Natural killer cell (primary cell): ENCODE measurements at regions not wholly inside any gene's neighbourhood (a gene's known extent, or its start where the extent isn't known, plus 50 kb on each side); places are given as distances from the start of the nearest gene placed in this dataset.

ENCODE experiments used
- ATAC-seq, 3 donors: fragments of 150-1000 bp in 2 of 3; fragments of 200-7000 bp in 1 of 3; cut with Tn5 transposase; 1 replicate in 1 of 3; 2 replicates in 2 of 3; pipeline ENCODE4 v1.10.0; 2021; ENCODE audit warnings: mild to moderate bottlenecking in 2 of 3, moderate library complexity in 2 of 3
- DNase-seq, 2 donors: peaks; one replicate each; pipeline versions ENCODE4 v3.0.0 to v3.0.0-alpha.2; 2013 to 2021; ENCODE audit warnings: mixed read lengths in 1 of 2
- H3K27ac ChIP-seq: one replicate; pipeline ENCODE4 v1.5.1; 2013; ENCODE audit warnings: mild to moderate bottlenecking, low read length
- H3K27me3 ChIP-seq: one replicate; pipeline ENCODE4 v1.6.1; 2013; ENCODE audit warnings: low read length; ENCODE audit not compliant: control insufficient read depth, insufficient read depth
- H3K36me3 ChIP-seq: one replicate; pipeline ENCODE4 v1.6.1; 2013; ENCODE audit warnings: low read length; ENCODE audit not compliant: control insufficient read depth, insufficient read depth
- H3K4me1 ChIP-seq: one replicate; pipeline ENCODE4 v1.6.1; 2013; ENCODE audit warnings: low read length; ENCODE audit not compliant: control insufficient read depth, insufficient read depth
- H3K4me3 ChIP-seq: one replicate; pipeline ENCODE4 v1.5.1; 2013; ENCODE audit warnings: low read length
- H3K9me3 ChIP-seq: one replicate; pipeline ENCODE4 v1.6.1; 2013; ENCODE audit warnings: low read length; ENCODE audit not compliant: control insufficient read depth, insufficient read depth
- H3K27ac Mint-ChIP-seq, 2 donors: one replicate each; pipeline ENCODE4 v1.8.0; 2022; ENCODE audit warnings: mild to moderate bottlenecking in 2 of 2, mixed read lengths in 2 of 2, moderate library complexity in 1 of 2
- H3K27me3 Mint-ChIP-seq, 2 donors: one replicate each; pipeline ENCODE4 v1.8.0; 2022; ENCODE audit warnings: low read depth in 2 of 2, mixed read lengths in 2 of 2
- H3K36me3 Mint-ChIP-seq: one replicate; pipeline ENCODE4 v1.8.0; 2022; ENCODE audit warnings: mixed read lengths
- H3K4me1 Mint-ChIP-seq, 2 donors: one replicate each; pipeline ENCODE4 v1.8.0; 2022; ENCODE audit warnings: mixed read lengths in 2 of 2
- H3K4me3 Mint-ChIP-seq: one replicate; pipeline ENCODE4 v1.8.0; 2022; ENCODE audit warnings: mild to moderate bottlenecking, moderate library complexity, mixed read lengths
- H3K9me3 Mint-ChIP-seq, 2 donors: one replicate each; pipeline ENCODE4 v1.8.0; 2022; ENCODE audit warnings: mixed read lengths in 2 of 2
- WGBS: methylation state at CpG from one replicate; pipeline ENCODE4 v1.1.7; 2013; ENCODE audit warnings: missing lambda C conversion rate; ENCODE audit not compliant: insufficient coverage; 5-methylcytosine and 5-hydroxymethylcytosine counted together
- intact Hi-C: fragments of 100-400 bp; cut with micrococcal nuclease; formaldehyde crosslinking; loops from one replicate; pipeline ENCODE4 v1.14.2; 2022
- TF ChIP-seq, protein P1 (sequence below): fragments of 200-600 bp; IDR thresholded peaks from one replicate; pipeline ENCODE4 v1.8.0; 2022; ENCODE audit warnings: antibody characterized with exemption

DNA sequence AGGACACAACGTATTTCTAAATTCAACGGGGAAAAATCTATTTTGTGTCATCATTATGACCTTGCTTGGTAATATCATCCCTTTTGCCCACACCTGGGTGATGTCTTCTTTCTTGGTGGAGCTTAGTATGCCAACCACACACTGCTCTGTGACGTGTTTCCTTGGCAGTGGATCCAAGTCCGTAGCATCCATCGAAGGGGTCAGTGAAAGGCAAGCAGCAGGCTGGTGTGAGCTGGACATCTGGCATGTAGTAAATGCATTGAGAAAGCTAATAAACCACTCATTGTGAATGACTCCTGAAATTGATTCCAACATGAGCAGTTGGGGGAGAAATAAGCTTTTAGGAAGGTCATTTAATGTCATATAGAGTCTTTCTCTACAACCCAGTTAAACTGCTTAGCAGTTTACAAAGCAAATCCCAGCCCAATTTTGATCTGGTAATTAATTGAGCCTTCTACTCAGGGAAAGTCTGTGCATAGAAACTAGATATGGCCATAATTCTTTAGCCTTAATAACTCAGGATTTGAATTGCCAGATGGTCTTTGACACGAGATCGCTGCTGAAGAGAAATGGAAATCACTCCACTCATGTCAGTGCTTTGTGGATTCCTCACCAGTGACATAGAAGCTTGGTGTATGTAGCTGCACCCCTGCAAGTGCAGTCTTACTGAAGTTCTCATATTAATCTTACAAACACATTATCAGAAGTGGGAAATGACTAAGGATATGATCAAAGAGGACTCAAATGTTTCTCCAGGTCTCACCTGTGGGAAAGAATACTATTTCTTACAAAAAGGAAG is 494.8 kb downstream of the CMPK2 start:
- Histone ChIP-seq H3K4me3 (no peak overlapping the region), H3K4me1 (no peaks in the 10 kb centered on the region), H3K27ac (no peak overlapping the region), H3K27me3 (no peaks in the 10 kb centered on the region), H3K9me3 (no peaks in the 10 kb centered on the region), H3K36me3 (no peaks in the 10 kb centered on the region)
- 91% methylated on average over 7 of the region's 7 CpGs for WGBS
- ATAC-seq = no peak
- H3K9me3 Mint-ChIP-seq = peaks cover 8 to 14% of the 10 kb centered on the region in 2 donors
- TF ChIP-seq, protein P1, sequence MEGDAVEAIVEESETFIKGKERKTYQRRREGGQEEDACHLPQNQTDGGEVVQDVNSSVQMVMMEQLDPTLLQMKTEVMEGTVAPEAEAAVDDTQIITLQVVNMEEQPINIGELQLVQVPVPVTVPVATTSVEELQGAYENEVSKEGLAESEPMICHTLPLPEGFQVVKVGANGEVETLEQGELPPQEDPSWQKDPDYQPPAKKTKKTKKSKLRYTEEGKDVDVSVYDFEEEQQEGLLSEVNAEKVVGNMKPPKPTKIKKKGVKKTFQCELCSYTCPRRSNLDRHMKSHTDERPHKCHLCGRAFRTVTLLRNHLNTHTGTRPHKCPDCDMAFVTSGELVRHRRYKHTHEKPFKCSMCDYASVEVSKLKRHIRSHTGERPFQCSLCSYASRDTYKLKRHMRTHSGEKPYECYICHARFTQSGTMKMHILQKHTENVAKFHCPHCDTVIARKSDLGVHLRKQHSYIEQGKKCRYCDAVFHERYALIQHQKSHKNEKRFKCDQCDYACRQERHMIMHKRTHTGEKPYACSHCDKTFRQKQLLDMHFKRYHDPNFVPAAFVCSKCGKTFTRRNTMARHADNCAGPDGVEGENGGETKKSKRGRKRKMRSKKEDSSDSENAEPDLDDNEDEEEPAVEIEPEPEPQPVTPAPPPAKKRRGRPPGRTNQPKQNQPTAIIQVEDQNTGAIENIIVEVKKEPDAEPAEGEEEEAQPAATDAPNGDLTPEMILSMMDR = no peak
- intact Hi-C loops = no loop called here
- no peak for DNase-seq
- no peaks in the 10 kb centered on the region for H3K36me3 Mint-ChIP-seq
- H3K4me1 Mint-ChIP-seq = no peaks in the 10 kb centered on the region
- no peak overlapping the region for H3K27ac Mint-ChIP-seq
- no peak overlapping the region for H3K4me3 Mint-ChIP-seq
- H3K27me3 Mint-ChIP-seq = no peaks in the 10 kb centered on the region

DNA sequence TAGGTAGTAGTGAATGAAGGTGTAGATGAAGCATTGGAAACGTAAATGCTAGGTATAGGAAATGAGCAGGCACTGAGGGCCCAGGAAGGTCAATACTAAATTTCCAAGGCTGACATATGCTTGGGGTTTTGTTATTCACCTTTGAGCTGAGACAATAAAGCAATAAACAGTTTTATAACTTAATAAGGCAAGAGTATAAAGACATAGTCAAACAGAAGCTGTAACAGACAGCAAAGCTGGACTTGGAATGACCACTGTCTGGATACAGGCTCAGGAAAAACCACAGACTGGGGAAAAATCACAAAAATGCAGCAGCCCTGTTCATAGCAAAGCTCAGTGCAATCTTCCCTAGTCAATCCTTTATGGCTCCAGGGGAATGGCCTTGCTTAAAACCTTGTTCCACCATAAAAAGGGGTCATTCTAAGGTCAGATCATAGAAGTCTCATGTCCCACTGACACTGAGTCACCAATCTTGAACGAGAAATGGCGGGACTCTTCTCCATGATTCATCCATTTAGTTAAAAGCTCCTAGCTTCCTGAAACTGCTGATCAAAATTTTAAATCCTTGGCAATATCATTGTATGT is 493.3 kb downstream of the CMPK2 start:
- no peaks in the 10 kb centered on the region for H3K36me3 Mint-ChIP-seq
- no peaks in the 10 kb centered on the region for H3K4me1 ChIP-seq
- no peaks in the 10 kb centered on the region for H3K27me3 ChIP-seq
- no peak overlapping the region for H3K4me3 Mint-ChIP-seq
- H3K4me1 Mint-ChIP-seq = no peaks in the 10 kb centered on the region
- WGBS = 94% methylated on average over 2 of the region's 3 CpGs
- peaks cover 8 to 17% of the 10 kb centered on the region in 2 donors for H3K9me3 Mint-ChIP-seq
- no peaks in the 10 kb centered on the region for H3K9me3 ChIP-seq
- H3K27ac ChIP-seq = no peak overlapping the region
- intact Hi-C loops = no loop called here
- no peaks in the 10 kb centered on the region for H3K36me3 ChIP-seq
- TF ChIP-seq, protein P1 = no peak
- DNase-seq = no peak
- H3K27ac Mint-ChIP-seq = no peak overlapping the region
- no peak for ATAC-seq
- no peaks in the 10 kb centered on the region for H3K27me3 Mint-ChIP-seq
- H3K4me3 ChIP-seq = no peak overlapping the region

DNA sequence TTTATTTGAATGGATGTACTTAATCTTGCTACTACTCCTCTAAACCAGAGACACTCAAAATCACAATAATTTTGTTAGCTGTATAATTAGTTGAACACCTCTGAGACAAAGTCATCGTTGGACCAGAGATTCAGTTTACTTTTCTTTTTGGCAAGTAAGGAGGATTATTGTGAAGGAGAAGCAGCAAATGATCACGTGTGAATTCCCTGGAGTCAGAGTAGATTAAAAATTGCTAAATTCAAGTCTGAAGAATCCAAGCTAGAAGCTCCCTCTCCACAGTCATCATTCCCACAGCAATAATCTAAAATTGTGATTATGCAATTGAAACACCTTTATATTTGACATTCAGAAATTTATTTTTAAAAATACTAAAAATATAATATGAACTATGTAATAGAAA is 484.4 kb downstream of the CMPK2 start:
- H3K27ac ChIP-seq = no peak overlapping the region
- no peaks in the 10 kb centered on the region for H3K27me3 ChIP-seq
- no peak for DNase-seq
- 100% methylated on average over 1 of the region's 2 CpGs for WGBS
- Mint-ChIP-seq H3K4me3 (no peak overlapping the region), H3K27ac (no peak overlapping the region), H3K36me3 (no peaks in the 10 kb centered on the region), H3K27me3 (no peaks in the 10 kb centered on the region), H3K4me1 (no peaks in the 10 kb centered on the region), H3K9me3 (peaks cover 7 to 12% of the 10 kb centered on the region in 2 donors)
- no peak overlapping the region for H3K4me3 ChIP-seq
- H3K4me1 ChIP-seq = no peaks in the 10 kb centered on the region
- H3K36me3 ChIP-seq = no peaks in the 10 kb centered on the region
- ATAC-seq = no peak
- intact Hi-C loops = no loop called here
- TF ChIP-seq, protein P1 = no peak
- no peaks in the 10 kb centered on the region for H3K9me3 ChIP-seq
